ENCODE measurements at regions not wholly inside any gene's neighbourhood (a gene's known extent, or its start where the extent isn't known, plus 50 kb on each side); places are given as distances from the start of the nearest gene placed in this dataset.

- Histone ChIP-seq H3K27ac (ENCODE audit: control insufficient read depth, insufficient read depth) (no peak overlapping the region), H3K27me3 (replicated peaks in 1 of 2; ENCODE audit: control insufficient read depth in 2 of 2, insufficient read depth in 2 of 2, low read length in 1 of 2) (no peaks in the 10 kb centered on the region), H4K20me1 (ENCODE audit: control insufficient read depth, insufficient read depth) (no peaks in the 10 kb centered on the region), H3K4me2 (ENCODE audit: control insufficient read depth, insufficient read depth) (no peak overlapping the region), H3K4me1 (ENCODE audit: control insufficient read depth, insufficient read depth, low read length) (no peaks in the 10 kb centered on the region), H2AFZ (ENCODE audit: control insufficient read depth, low read depth, low read length) (no peak overlapping the region), H3K36me3 (ENCODE audit: control insufficient read depth in 2 of 2, insufficient read depth in 2 of 2, low read length in 1 of 2) (no peaks in the 10 kb centered on the region), H3K9me3 (replicated peaks; ENCODE audit: control insufficient read depth, insufficient read depth, low read length) (no peaks in the 10 kb centered on the region), H3K9ac (ENCODE audit: control insufficient read depth, insufficient read depth, low read length) (no peak overlapping the region), H3K4me3 (no peak overlapping the region), H3K79me2 (ENCODE audit: control insufficient read depth, insufficient read depth, low read length) (no peaks in the 10 kb centered on the region)
- no TSS peak for BruUV-seq (replicated peaks)
- RAD21 ChIA-PET (ENCODE audit: unreplicated experiment), result interaction anchor here (0.6 kb wide), 1 partner anchor 58 kb away, joined by 3 read pairs; no protein-coding TSS in a partner anchor
- TF ChIP-seq HDAC2 (IDR thresholded peaks at IDR 0.05) (no peak), RELB (IDR thresholded peaks at IDR 0.05; ENCODE audit: low read depth) (no peak), BMI1 (IDR thresholded peaks at IDR 0.05; ENCODE audit: borderline replicate concordance) (no peak), SP1 (IDR thresholded peaks at IDR 0.05; ENCODE audit: low read depth, low read length) (no peak), SKIL (IDR thresholded peaks at IDR 0.05; ENCODE audit: low read depth, poor library complexity, severe bottlenecking) (no peak), POLR2AphosphoS2 (IDR thresholded peaks at IDR 0.05; ENCODE audit: low read depth, low read length) (no peak), FOXK2 (IDR thresholded peaks at IDR 0.05) (no peak), ASH2L (IDR thresholded peaks at IDR 0.05; ENCODE audit: borderline replicate concordance, low read depth) (no peak), ZNF217 (IDR thresholded peaks at IDR 0.05) (no peak), IRF3 (IDR thresholded peaks at IDR 0.05) (no peak)
- TF ChIP-seq, protein P1, sequence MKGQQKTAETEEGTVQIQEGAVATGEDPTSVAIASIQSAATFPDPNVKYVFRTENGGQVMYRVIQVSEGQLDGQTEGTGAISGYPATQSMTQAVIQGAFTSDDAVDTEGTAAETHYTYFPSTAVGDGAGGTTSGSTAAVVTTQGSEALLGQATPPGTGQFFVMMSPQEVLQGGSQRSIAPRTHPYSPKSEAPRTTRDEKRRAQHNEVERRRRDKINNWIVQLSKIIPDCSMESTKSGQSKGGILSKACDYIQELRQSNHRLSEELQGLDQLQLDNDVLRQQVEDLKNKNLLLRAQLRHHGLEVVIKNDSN (IDR thresholded peaks at IDR 0.05; ENCODE audit: borderline replicate concordance, extremely low read length, insufficient read depth, low read depth, low read length), result no peak
- ATAC-seq (no peak), DNase-seq (ENCODE audit: low read depth, low spot score) (no peak), FAIRE-seq (no peak)
- WGBS (ENCODE audit: insufficient coverage, insufficient replicate concordance, low lambda C conversion rate, missing lambda C conversion rate), result 43% methylated on average over 2 of the region's 2 CpGs
- CTCF ChIA-PET, result interaction anchor here (0.6 kb wide), 1 partner anchor 1740 kb away, joined by 3 read pairs; no protein-coding TSS in a partner anchor
- in situ Hi-C loops (cut with MboI) (no loop called here), intact Hi-C loops (cut with micrococcal nuclease; ENCODE audit: unreplicated experiment) (no loop called here)
- SMC1A ChIA-PET (ENCODE audit: uncharacterized antibody, unreplicated experiment), result no interaction called here
- POLR2A ChIA-PET, result no interaction called here
Observed at GRCh38 chr10:21184984-21185383, 287.9 kb upstream of the NEBL start.
